WERI-Rb-1 (cell line): ENCODE measurements at regions not wholly inside any gene's neighbourhood (a gene's known extent, or its start where the extent isn't known, plus 50 kb on each side); places are given as distances from the start of the nearest gene placed in this dataset.
A peak's percentile ranks its signal among the peaks of the same experiment; 100 is the strongest.

Source experiments
- DNase-seq: peaks from one replicate; pipeline ENCODE4 v3.0.0-alpha.2; 2020
- H3K27ac ChIP-seq: fragments of 250-450 bp; sonication (Bioruptor Pico); 2 replicates; pipeline ENCODE4 v1.5.1; 2020; ENCODE audit warnings: mild to moderate bottlenecking, moderate library complexity
- H3K27me3 ChIP-seq: fragments of 250-450 bp; sonication (Bioruptor Pico); 2 replicates; pipeline ENCODE4 v1.5.1; 2021; ENCODE audit warnings: mild to moderate bottlenecking, low read depth, moderate library complexity; ENCODE audit not compliant: insufficient read depth, severe bottlenecking
- H3K36me3 ChIP-seq: fragments of 250-450 bp; sonication (Bioruptor Pico); 2 replicates; pipeline ENCODE4 v1.5.1; 2020; ENCODE audit warnings: mild to moderate bottlenecking, moderate library complexity
- H3K4me3 ChIP-seq: 2 replicates; pipeline ENCODE4 v1.5.1; 2011; ENCODE audit warnings: low read depth, mild to moderate bottlenecking, control low read depth, low read length
- H3K9me3 ChIP-seq: fragments of 250-450 bp; sonication (Bioruptor Pico); 2 replicates; pipeline ENCODE4 v1.5.1; 2021; ENCODE audit warnings: mild to moderate bottlenecking, moderate library complexity; ENCODE audit not compliant: severe bottlenecking
- TF ChIP-seq, protein P1 (sequence below): IDR thresholded peaks from 2 replicates; pipeline ENCODE4 v1.5.1; 2011; ENCODE audit warnings: low read depth, mild to moderate bottlenecking, control low read depth, inconsistent platforms, low read length

DNA sequence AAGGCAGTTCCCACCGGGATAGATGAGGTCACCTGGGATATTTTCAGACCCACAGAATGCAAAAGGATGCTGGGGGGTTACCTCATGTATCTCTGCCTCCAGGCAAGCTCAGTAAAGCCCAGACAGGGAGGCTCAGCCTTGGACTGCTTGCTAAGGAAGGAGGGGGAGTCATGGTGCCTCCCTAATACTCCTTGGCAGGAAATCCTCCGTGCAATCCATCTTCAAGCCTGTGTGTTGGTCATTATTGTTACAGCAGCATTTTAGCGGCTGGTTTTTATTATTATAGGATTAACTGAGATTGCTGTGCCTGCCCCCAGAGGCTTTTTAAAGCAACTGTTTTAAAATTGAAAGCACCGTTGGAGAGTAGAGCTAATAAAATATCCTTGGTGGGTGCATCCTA is 188.5 kb upstream of the UBL3 start:
- no peaks in the 10 kb centered on the region for H3K36me3 ChIP-seq
- no peak overlapping the region for H3K27ac ChIP-seq
- TF ChIP-seq, protein P1, sequence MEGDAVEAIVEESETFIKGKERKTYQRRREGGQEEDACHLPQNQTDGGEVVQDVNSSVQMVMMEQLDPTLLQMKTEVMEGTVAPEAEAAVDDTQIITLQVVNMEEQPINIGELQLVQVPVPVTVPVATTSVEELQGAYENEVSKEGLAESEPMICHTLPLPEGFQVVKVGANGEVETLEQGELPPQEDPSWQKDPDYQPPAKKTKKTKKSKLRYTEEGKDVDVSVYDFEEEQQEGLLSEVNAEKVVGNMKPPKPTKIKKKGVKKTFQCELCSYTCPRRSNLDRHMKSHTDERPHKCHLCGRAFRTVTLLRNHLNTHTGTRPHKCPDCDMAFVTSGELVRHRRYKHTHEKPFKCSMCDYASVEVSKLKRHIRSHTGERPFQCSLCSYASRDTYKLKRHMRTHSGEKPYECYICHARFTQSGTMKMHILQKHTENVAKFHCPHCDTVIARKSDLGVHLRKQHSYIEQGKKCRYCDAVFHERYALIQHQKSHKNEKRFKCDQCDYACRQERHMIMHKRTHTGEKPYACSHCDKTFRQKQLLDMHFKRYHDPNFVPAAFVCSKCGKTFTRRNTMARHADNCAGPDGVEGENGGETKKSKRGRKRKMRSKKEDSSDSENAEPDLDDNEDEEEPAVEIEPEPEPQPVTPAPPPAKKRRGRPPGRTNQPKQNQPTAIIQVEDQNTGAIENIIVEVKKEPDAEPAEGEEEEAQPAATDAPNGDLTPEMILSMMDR: no peak
- no peaks in the 10 kb centered on the region for H3K27me3 ChIP-seq
- no peak overlapping the region for H3K4me3 ChIP-seq
- peak; percentile 20 for DNase-seq
- no peaks in the 10 kb centered on the region for H3K9me3 ChIP-seq

DNA sequence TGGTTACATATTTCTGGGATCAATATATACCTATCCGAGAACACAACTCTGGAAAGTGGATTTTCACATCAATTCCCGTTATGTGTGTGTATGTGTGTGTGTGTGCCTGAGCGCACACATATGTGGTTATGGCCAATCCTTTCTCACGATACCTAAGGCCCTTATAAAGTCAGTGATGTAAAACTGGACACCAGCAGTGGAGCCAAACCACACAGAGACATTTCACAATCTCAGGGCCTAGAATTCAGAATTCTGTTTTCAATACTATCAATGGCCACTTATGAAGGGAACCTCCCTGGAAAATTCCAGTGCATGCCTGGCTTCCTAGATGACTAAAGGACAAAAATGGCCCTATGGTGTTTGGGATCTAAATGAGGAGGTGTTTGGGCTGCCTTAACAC is 187.3 kb upstream of the UBL3 start:
- Histone ChIP-seq H3K27ac (no peak overlapping the region), H3K27me3 (no peaks in the 10 kb centered on the region), H3K36me3 (no peaks in the 10 kb centered on the region), H3K9me3 (no peaks in the 10 kb centered on the region), H3K4me3 (no peak overlapping the region)
- DNase-seq: no peak
- TF ChIP-seq, protein P1: no peak

DNA sequence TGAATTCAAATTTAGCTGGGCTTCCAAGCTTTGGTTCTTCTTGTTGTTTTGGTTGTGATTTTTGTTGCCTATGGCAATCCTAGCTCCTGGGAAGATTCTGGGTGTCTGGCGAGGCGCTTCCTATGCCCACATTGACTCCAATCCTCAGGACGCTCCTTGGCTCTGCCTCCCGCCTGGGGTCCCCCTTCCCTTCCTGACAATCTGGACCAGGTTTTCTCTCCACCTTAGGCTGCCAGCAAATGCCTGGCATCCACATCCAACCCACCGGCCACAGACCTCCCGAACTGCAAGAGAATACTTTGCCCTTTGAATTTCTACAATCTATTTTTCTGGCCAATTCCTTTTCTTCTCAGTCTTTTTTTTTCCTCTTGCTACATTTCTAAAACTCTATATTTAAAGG is 186.9 kb upstream of the UBL3 start:
- no peaks in the 10 kb centered on the region for H3K9me3 ChIP-seq
- no peak overlapping the region for H3K27ac ChIP-seq
- TF ChIP-seq, protein P1: no peak
- no peaks in the 10 kb centered on the region for H3K27me3 ChIP-seq
- H3K4me3 ChIP-seq: no peak overlapping the region
- no peak for DNase-seq
- no peaks in the 10 kb centered on the region for H3K36me3 ChIP-seq

DNA sequence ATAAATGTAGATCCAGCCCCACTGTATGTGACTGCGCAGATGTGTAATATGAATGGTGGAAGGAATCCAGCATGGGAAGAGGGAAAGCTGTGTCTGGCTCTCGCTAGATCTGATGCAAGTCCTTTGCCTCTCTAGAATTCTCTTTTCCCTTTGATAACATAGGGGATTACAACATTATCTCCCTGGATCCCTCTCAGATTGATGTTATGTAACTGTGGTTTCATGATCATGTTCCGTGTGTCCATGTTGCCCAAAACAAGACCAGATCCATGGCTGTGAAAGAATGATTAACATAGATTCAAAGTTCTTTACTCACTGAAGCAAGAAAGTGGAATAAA is 184.0 kb upstream of the UBL3 start:
- no peak overlapping the region for H3K4me3 ChIP-seq
- H3K27ac ChIP-seq: no peak overlapping the region
- no peaks in the 10 kb centered on the region for H3K9me3 ChIP-seq
- TF ChIP-seq, protein P1: no peak
- no peak for DNase-seq
- no peaks in the 10 kb centered on the region for H3K36me3 ChIP-seq
- H3K27me3 ChIP-seq: no peaks in the 10 kb centered on the region

DNA sequence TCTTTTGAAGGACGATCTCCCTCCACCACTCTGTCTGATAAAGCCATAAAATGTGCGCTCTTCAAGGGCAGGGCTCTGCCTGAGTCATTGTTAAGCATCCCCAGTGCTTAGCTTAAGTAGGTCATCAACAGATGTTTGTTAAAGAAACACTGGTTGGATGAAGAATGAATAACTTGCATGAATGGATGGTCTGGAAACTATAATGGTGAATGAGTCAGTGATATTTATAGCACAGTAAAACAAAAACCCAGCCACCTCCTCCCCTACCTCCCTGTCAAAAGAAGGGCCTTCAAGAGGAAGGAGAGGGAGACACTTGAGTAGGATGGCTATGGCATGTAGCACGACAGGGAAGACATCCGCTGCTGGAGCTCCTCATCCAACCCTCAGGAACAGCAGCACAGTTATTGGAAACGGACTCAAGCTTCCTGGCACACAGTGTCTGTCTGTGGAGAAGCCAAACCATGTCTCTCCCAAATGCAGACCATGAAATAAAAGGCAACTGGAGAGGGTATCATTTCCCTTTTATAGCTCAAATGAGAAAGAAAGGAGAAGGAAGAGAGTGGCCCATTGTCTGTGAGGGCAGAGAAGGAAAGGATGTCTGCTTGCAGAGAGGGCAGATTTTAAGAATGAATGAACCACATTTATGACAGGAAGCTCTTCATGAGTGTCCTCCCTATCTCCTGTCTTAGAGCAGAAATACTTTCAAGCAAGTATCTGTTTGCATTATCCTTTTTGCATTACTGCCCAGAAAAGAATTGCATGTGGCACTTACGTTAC is 183.5 kb upstream of the UBL3 start:
- TF ChIP-seq, protein P1: no peak
- Histone ChIP-seq H3K27me3 (no peaks in the 10 kb centered on the region), H3K27ac (no peak overlapping the region), H3K9me3 (no peaks in the 10 kb centered on the region), H3K4me3 (no peak overlapping the region), H3K36me3 (no peaks in the 10 kb centered on the region)
- no peak for DNase-seq

DNA sequence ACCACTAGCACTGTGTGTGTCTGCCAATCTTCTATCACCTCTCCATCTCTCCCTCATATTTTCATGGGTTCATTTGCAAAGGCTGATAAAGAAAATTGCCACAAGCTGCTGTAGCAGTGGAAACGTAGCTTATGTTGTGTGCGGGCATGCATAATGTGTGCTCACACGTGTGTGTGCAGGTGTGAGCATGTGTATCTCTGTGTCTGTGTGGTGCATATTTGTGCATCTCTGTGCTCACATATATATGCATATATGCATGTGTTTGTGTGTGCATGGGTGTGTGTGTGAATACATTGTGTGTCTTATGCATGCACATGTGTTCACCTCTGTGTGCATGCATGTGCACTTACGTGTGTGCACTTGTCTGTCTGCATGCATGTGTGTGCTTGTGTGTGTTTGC is 181.8 kb upstream of the UBL3 start:
- no peak for DNase-seq
- H3K27me3 ChIP-seq: no peaks in the 10 kb centered on the region
- no peaks in the 10 kb centered on the region for H3K9me3 ChIP-seq

More for the DNA sequence above, 181.8 kb upstream of the UBL3 start:
- Histone ChIP-seq H3K27ac (no peak overlapping the region), H3K4me3 (no peak overlapping the region), H3K36me3 (no peaks in the 10 kb centered on the region)
- TF ChIP-seq, protein P1: no peak
